ENCODE measurements at regions not wholly inside any gene's neighbourhood (a gene's known extent, or its start where the extent isn't known, plus 50 kb on each side); places are given as distances from the start of the nearest gene placed in this dataset.

GRCh38 chr4:81781799-81782198 lies 310.1 kb upstream of the RASGEF1B start:
- TF ChIP-seq CTCF (IDR thresholded peaks at IDR 0.05): no peak
- no peak for TF ChIP-seq POLR2A (IDR thresholded peaks at IDR 0.05)
